ENCODE measurements at regions not wholly inside any gene's neighbourhood (a gene's known extent, or its start where the extent isn't known, plus 50 kb on each side); places are given as distances from the start of the nearest gene placed in this dataset.
A peak's percentile ranks its signal among the peaks of the same experiment; 100 is the strongest.

GRCh38 chr1:228867951-228868730 lies 132.9 kb downstream of the RHOU start:
- no peak for DNase-seq

- no peak for DNase-seq
Measured at GRCh38 chr1:228868731-228869024, 133.4 kb downstream of the RHOU start.

- no peak for DNase-seq
Measured at GRCh38 chr1:228869312-228869824, 134.1 kb downstream of the RHOU start.

GRCh38 chr1:228870041-228870713 lies 134.9 kb downstream of the RHOU start:
- peak in 4 of 56 donors; percentile 27 to 47 (median 40) for DNase-seq

GRCh38 chr1:228871314-228872061 lies 136.2 kb downstream of the RHOU start:
- DNase-seq: peak in 12 of 56 donors; percentile 25 to 49 (median 34)

- DNase-seq: no peak
Measured at GRCh38 chr1:228872080-228872479, 136.8 kb downstream of the RHOU start.

- DNase-seq: no peak
Measured at GRCh38 chr1:228873709-228874108, 138.4 kb downstream of the RHOU start.

GRCh38 chr1:228875741-228876140 lies 140.5 kb downstream of the RHOU start:
- peak in 2 of 56 donors; percentile 38 to 51 for DNase-seq

- DNase-seq: no peak
Measured at GRCh38 chr1:228876187-228876586, 140.9 kb downstream of the RHOU start.

GRCh38 chr1:228879164-228879563 lies 143.9 kb downstream of the RHOU start:
- DNase-seq: no peak

- no peak for DNase-seq
Measured at GRCh38 chr1:228882041-228882770, 146.9 kb downstream of the RHOU start.

GRCh38 chr1:228882771-228883450 lies 147.6 kb downstream of the RHOU start:
- DNase-seq: no peak

- DNase-seq: no peak
Measured at GRCh38 chr1:228883535-228883934, 148.3 kb downstream of the RHOU start.

GRCh38 chr1:228884196-228884595 lies 148.9 kb downstream of the RHOU start:
- no peak for DNase-seq

GRCh38 chr1:228884615-228885566 lies 149.6 kb downstream of the RHOU start:
- no peak for DNase-seq

- DNase-seq: no peak
Measured at GRCh38 chr1:228885845-228886244, 150.6 kb downstream of the RHOU start.

- DNase-seq: no peak
Measured at GRCh38 chr1:228887101-228887500, 151.8 kb downstream of the RHOU start.

GRCh38 chr1:228887960-228888359 lies 152.7 kb downstream of the RHOU start:
- no peak for DNase-seq

- DNase-seq: no peak
Measured at GRCh38 chr1:228889289-228889688, 154.0 kb downstream of the RHOU start.
